GM18868 (cell line): ENCODE measurements at regions not wholly inside any gene's neighbourhood (a gene's known extent, or its start where the extent isn't known, plus 50 kb on each side); places are given as distances from the start of the nearest gene placed in this dataset.

Experiments
- ATAC-seq: cut with Tn5 transposase; IDR thresholded peaks from one replicate; pipeline ENCODE4 v1.9.1; 2021; ENCODE audit warnings: mild to moderate bottlenecking, moderate library complexity; ENCODE audit not compliant: unreplicated experiment

- no peak for ATAC-seq
Measured at GRCh38 chr2:22902180-22902550, 482.8 kb upstream of the KLHL29 start.

GRCh38 chr2:22902662-22903165 lies 482.3 kb upstream of the KLHL29 start:
- no peak for ATAC-seq

- ATAC-seq: no peak
Measured at GRCh38 chr2:22903616-22904015, 481.4 kb upstream of the KLHL29 start.

GRCh38 chr2:22904126-22904684 lies 480.8 kb upstream of the KLHL29 start:
- ATAC-seq: peak; percentile 84

GRCh38 chr2:22907330-22907729 lies 477.6 kb upstream of the KLHL29 start:
- no peak for ATAC-seq

GRCh38 chr2:22912398-22912797 lies 472.6 kb upstream of the KLHL29 start:
- no peak for ATAC-seq

GRCh38 chr2:22929998-22930397 lies 455.0 kb upstream of the KLHL29 start:
- ATAC-seq: no peak

- ATAC-seq: no peak
Measured at GRCh38 chr2:22930781-22931180, 454.2 kb upstream of the KLHL29 start.

GRCh38 chr2:22932288-22932687 lies 452.7 kb upstream of the KLHL29 start:
- no peak for ATAC-seq

- no peak for ATAC-seq
Measured at GRCh38 chr2:22934747-22935146, 450.2 kb upstream of the KLHL29 start.

GRCh38 chr2:22942441-22942840 lies 442.5 kb upstream of the KLHL29 start:
- no peak for ATAC-seq

GRCh38 chr2:22944143-22944542 lies 440.8 kb upstream of the KLHL29 start:
- ATAC-seq: no peak

- no peak for ATAC-seq
Measured at GRCh38 chr2:22946553-22946952, 438.4 kb upstream of the KLHL29 start.

- no peak for ATAC-seq
Measured at GRCh38 chr2:22947741-22948140, 437.2 kb upstream of the KLHL29 start.

GRCh38 chr2:22950431-22950830 lies 434.5 kb upstream of the KLHL29 start:
- no peak for ATAC-seq

- ATAC-seq: no peak
Measured at GRCh38 chr2:22952656-22953225, 432.2 kb upstream of the KLHL29 start.

GRCh38 chr2:22957446-22957845 lies 427.5 kb upstream of the KLHL29 start:
- no peak for ATAC-seq

- ATAC-seq: no peak
Measured at GRCh38 chr2:22958308-22958707, 426.7 kb upstream of the KLHL29 start.

- ATAC-seq: no peak
Measured at GRCh38 chr2:22967756-22968155, 417.2 kb upstream of the KLHL29 start.

GRCh38 chr2:22970284-22970975 lies 414.5 kb upstream of the KLHL29 start:
- no peak for ATAC-seq

- no peak for ATAC-seq
Measured at GRCh38 chr2:22970991-22971390, 414.0 kb upstream of the KLHL29 start.

- ATAC-seq: no peak
Measured at GRCh38 chr2:22981785-22982184, 403.2 kb upstream of the KLHL29 start.
